Stimulated activated CD4-positive, alpha-beta T cell treated with anti-CD3 and anti-CD28 coated beads, TNF-alpha, amount 100 ng/mL, for 24 hours (primary cell): ENCODE measurements at regions not wholly inside any gene's neighbourhood (a gene's known extent, or its start where the extent isn't known, plus 50 kb on each side); places are given as distances from the start of the nearest gene placed in this dataset.
A peak's percentile ranks its signal among the peaks of the same experiment; 100 is the strongest.

ENCODE experiments used
- DNase-seq, 3 experiments: peaks; one replicate each; pipeline ENCODE4 v3.0.0-alpha.2; 2020; ENCODE audit warnings: low read depth in 3 of 3

GRCh38 chr3:124577494-124578167 lies 152.6 kb upstream of the UMPS start:
- DNase-seq: no peak

GRCh38 chr3:124579641-124580040 lies 150.6 kb upstream of the UMPS start:
- DNase-seq: no peak

- DNase-seq: no peak
Measured at GRCh38 chr3:124582196-124582595, 148.1 kb upstream of the UMPS start.

- no peak for DNase-seq
Measured at GRCh38 chr3:124582621-124583395, 147.4 kb upstream of the UMPS start.

- no peak for DNase-seq
Measured at GRCh38 chr3:124584245-124584551, 146.1 kb upstream of the UMPS start.

GRCh38 chr3:124584552-124585391 lies 145.5 kb upstream of the UMPS start:
- DNase-seq: peak in 1 of 3 experiments; percentile 30

GRCh38 chr3:124586126-124587052 lies 143.9 kb upstream of the UMPS start:
- DNase-seq: no peak

GRCh38 chr3:124587053-124587408 lies 143.2 kb upstream of the UMPS start:
- DNase-seq: no peak

GRCh38 chr3:124588036-124588435 lies 142.2 kb upstream of the UMPS start:
- DNase-seq: no peak

- DNase-seq: no peak
Measured at GRCh38 chr3:124588794-124589193, 141.5 kb upstream of the UMPS start.

- no peak for DNase-seq
Measured at GRCh38 chr3:124591699-124592098, 138.6 kb upstream of the UMPS start.

- peak in 1 of 3 experiments; percentile 19 for DNase-seq
Measured at GRCh38 chr3:124592658-124593441, 137.4 kb upstream of the UMPS start.

GRCh38 chr3:124593442-124593829 lies 136.8 kb upstream of the UMPS start:
- no peak for DNase-seq

- no peak for DNase-seq
Measured at GRCh38 chr3:124594581-124594980, 135.7 kb upstream of the UMPS start.

GRCh38 chr3:124597273-124597672 lies 133.0 kb upstream of the UMPS start:
- DNase-seq: no peak

- no peak for DNase-seq
Measured at GRCh38 chr3:124597979-124598378, 132.3 kb upstream of the UMPS start.

- no peak for DNase-seq
Measured at GRCh38 chr3:124599147-124599765, 131.0 kb upstream of the UMPS start.

- DNase-seq: no peak
Measured at GRCh38 chr3:124599779-124600693, 130.2 kb upstream of the UMPS start.

- no peak for DNase-seq
Measured at GRCh38 chr3:124600765-124601164, 129.5 kb upstream of the UMPS start.
